K562 (cell line): ENCODE measurements at regions not wholly inside any gene's neighbourhood (a gene's known extent, or its start where the extent isn't known, plus 50 kb on each side); places are given as distances from the start of the nearest gene placed in this dataset.

ENCODE experiments used
- ATAC-seq: fragments of 200-7000 bp; cut with Tn5 transposase; 3 replicates; pipeline ENCODE4 v1.9.1; 2020; ENCODE audit warnings: moderate library complexity
- BruUV-seq: library from RNA; stranded (reverse); fragments of 400-500 nt; replicated peaks from 2 replicates; lab custom pipeline; 2021; lab: Mats Ljungman, UMichigan
- CTCF ChIA-PET: fragments of 300-600 bp; formaldehyde crosslinking; extraction: SDS; loops from one replicate; lab custom pipeline; 2021; ENCODE audit warnings: low intra/inter-chr PET ratio; lab: Yijun Ruan, JAX
- POLR2A ChIA-PET: fragments of 300-600, 350-650 bp; sonication (Branson Sonifier 250); formaldehyde crosslinking; extraction: SDS; loops from one replicate; lab custom pipeline; 2021; ENCODE audit warnings: antibody characterized with exemption, inconsistent platforms; lab: Yijun Ruan, JAX
- DNase-seq, 4 experiments: peaks; one replicate each; pipeline versions ENCODE4 v3.0.0 to v3.0.0-alpha.2; 2011 to 2018; ENCODE audit warnings: low spot score in 3 of 4, mixed read lengths in 3 of 4; ENCODE audit errors: extremely low read depth in 1 of 4
- FAIRE-seq: peaks from 2 replicates; lab custom pipeline; 2011; peaks lifted over from hg19 to GRCh38; lab: Jason Lieb, UNC
- H2AFZ ChIP-seq: 2 replicates; pipeline ENCODE4 v1.6.0; 2011; ENCODE audit warnings: low read depth, low read length, control low read depth, inconsistent platforms
- H3K27ac ChIP-seq: fragments of 200-600 bp; 3 replicates; pipeline ENCODE4 v1.8.0; 2011; ENCODE audit warnings: low read depth, mild to moderate bottlenecking, control low read depth, inconsistent platforms, low read length, moderate library complexity, mixed read lengths; ENCODE audit errors: extremely low read depth
- H3K27me3 ChIP-seq, 2 experiments: fragments of 300-600 bp in 1 of 2; 2 replicates in 1 of 2; 3 replicates in 1 of 2; pipeline versions ENCODE4 v1.6.0 to v1.8.0; 2011; ENCODE audit warnings: inconsistent platforms in 2 of 2, low read length in 2 of 2, mild to moderate bottlenecking in 1 of 2, mixed read lengths in 1 of 2, moderate library complexity in 1 of 2; ENCODE audit not compliant: control insufficient read depth in 2 of 2, insufficient read depth in 2 of 2
- H3K36me3 ChIP-seq: fragments of 300-600 bp; 3 replicates; pipeline ENCODE4 v1.8.0; 2011; ENCODE audit warnings: mild to moderate bottlenecking, low read length, inconsistent platforms; ENCODE audit not compliant: control insufficient read depth, insufficient read depth
- H3K4me1 ChIP-seq, 2 experiments: fragments of 200-600 bp in 1 of 2; replicated peaks in 1 of 2; 2 replicates in 1 of 2; 3 replicates in 1 of 2; pipeline versions ENCODE4 v1.5.1 to v1.8.0; 2011; ENCODE audit warnings: inconsistent platforms in 2 of 2, low read length in 2 of 2, mild to moderate bottlenecking in 1 of 2, mixed read lengths in 1 of 2, moderate library complexity in 1 of 2; ENCODE audit not compliant: control insufficient read depth in 2 of 2, insufficient read depth in 2 of 2
- H3K4me2 ChIP-seq: 2 replicates; pipeline ENCODE4 v1.6.1; 2011; ENCODE audit warnings: low read length, control low read depth, inconsistent platforms, mixed read lengths; ENCODE audit not compliant: insufficient read depth
- H3K4me3 ChIP-seq: fragments of 200-600 bp; sonication (generic), shearing (Covaris generic); 2 replicates; pipeline ENCODE4 v1.5.1; 2016; ENCODE audit warnings: control low read depth, inconsistent platforms
- H3K79me2 ChIP-seq: fragments of 200-600 bp; 3 replicates; pipeline ENCODE4 v1.8.0; 2011; ENCODE audit warnings: low read length, inconsistent platforms; ENCODE audit not compliant: control insufficient read depth, insufficient read depth
- H3K9ac ChIP-seq, 2 experiments: 2 replicates each; pipeline versions ENCODE4 v1.6.0 to v1.6.1; 2011; ENCODE audit warnings: low read depth in 2 of 2, low read length in 2 of 2, control low read depth in 1 of 2, inconsistent platforms in 1 of 2, mild to moderate bottlenecking in 1 of 2, mixed read lengths in 1 of 2; ENCODE audit not compliant: insufficient read depth in 1 of 2
- H3K9me1 ChIP-seq: one replicate; pipeline ENCODE4 v1.6.0; 2011; ENCODE audit warnings: inconsistent platforms, mild to moderate bottlenecking, low read length, moderate library complexity; ENCODE audit not compliant: control insufficient read depth, insufficient read depth
- H3K9me3 ChIP-seq: replicated peaks from 2 replicates; pipeline ENCODE4 v1.5.1; 2011; ENCODE audit warnings: low read depth, low read length, inconsistent platforms; ENCODE audit not compliant: control insufficient read depth, insufficient read depth
- H4K20me1 ChIP-seq: replicated peaks from 2 replicates; pipeline ENCODE4 v1.6.1; 2011; ENCODE audit warnings: low read length, inconsistent platforms, mixed read lengths; ENCODE audit not compliant: control insufficient read depth, insufficient read depth
- CSDE1 ChIP-seq, 2 experiments: fragments of 450-650 bp; IDR thresholded peaks; 2 replicates each; pipeline ENCODE4 v1.6.1; 2016; ENCODE audit warnings: mild to moderate bottlenecking in 1 of 2
- CXXC5 ChIP-seq: fragments of 250-450 bp; sonication (Bioruptor Pico); IDR thresholded peaks from 2 replicates; pipeline ENCODE4 v1.8.0; 2022; ENCODE audit warnings: inconsistent platforms, mild to moderate bottlenecking, moderate library complexity
- JUN ChIP-seq, 2 experiments: sonication (generic) in 1 of 2; formaldehyde crosslinking in 1 of 2; IDR thresholded peaks; 2 replicates each; pipeline versions ENCODE4 v1.6.1 to v1.8.0; 2012 to 2022; ENCODE audit warnings: borderline replicate concordance in 2 of 2, mild to moderate bottlenecking in 2 of 2, improper control_type of control experiment in 1 of 2, low read depth in 1 of 2, low read length in 1 of 2, missing genetic modification reagents in 1 of 2
- MTF1 ChIP-seq: fragments of 250-450 bp; sonication (Bioruptor Pico); IDR thresholded peaks from 2 replicates; pipeline ENCODE4 v1.9.0; 2021; ENCODE audit warnings: moderate library complexity, mild to moderate bottlenecking, inconsistent platforms, borderline replicate concordance
- ZC3H4 ChIP-seq: sonication (generic); formaldehyde crosslinking; IDR thresholded peaks from 2 replicates; pipeline ENCODE4 v1.9.0; 2021; ENCODE audit warnings: missing genetic modification reagents, borderline replicate concordance
- ZNF197 ChIP-seq: fragments of 200-800 bp; sonication (Bioruptor generic); IDR thresholded peaks from 2 replicates; pipeline ENCODE4 v1.6.1; 2016; ENCODE audit warnings: low read depth, missing genetic modification characterization, missing compliant biosample characterization
- WGBS: fragments of 100-300 bp; shearing (Covaris generic); methylation state at CpG from one replicate; pipeline ENCODE4 v1.1.6; 2016; ENCODE audit warnings: low coverage, mixed read lengths; ENCODE audit not compliant: insufficient coverage; ENCODE audit errors: missing lambda C conversion rate; 5-methylcytosine and 5-hydroxymethylcytosine counted together
- in situ Hi-C: fragments of 300-500 bp; cut with MboI; formaldehyde crosslinking; loops from 4 replicates; pipeline ENCODE4 v1.15.0; 2018; ENCODE audit warnings: inconsistent platforms, mixed read lengths
- intact Hi-C: fragments of 100-400 bp; cut with micrococcal nuclease; formaldehyde crosslinking; loops from 2 replicates; pipeline ENCODE4 v1.14.2; 2022
- TF ChIP-seq, protein P1 (sequence below): sonication (generic); formaldehyde crosslinking; IDR thresholded peaks from 2 replicates; pipeline ENCODE4 v1.5.0; 2020; ENCODE audit warnings: missing genetic modification reagents
- TF ChIP-seq, protein P2 (sequence below), 2 experiments: fragments of 450-650 bp in 1 of 2; sonication (generic) in 1 of 2; formaldehyde crosslinking in 1 of 2; IDR thresholded peaks in 1 of 2; conservative IDR thresholded peaks in 1 of 2; 2 replicates each; pipeline versions ENCODE4 v1.6.1 to v1.8.1; 2016 to 2023; ENCODE audit warnings: mild to moderate bottlenecking in 2 of 2, moderate library complexity in 2 of 2, inconsistent platforms in 1 of 2, missing genetic modification reagents in 1 of 2

DNA sequence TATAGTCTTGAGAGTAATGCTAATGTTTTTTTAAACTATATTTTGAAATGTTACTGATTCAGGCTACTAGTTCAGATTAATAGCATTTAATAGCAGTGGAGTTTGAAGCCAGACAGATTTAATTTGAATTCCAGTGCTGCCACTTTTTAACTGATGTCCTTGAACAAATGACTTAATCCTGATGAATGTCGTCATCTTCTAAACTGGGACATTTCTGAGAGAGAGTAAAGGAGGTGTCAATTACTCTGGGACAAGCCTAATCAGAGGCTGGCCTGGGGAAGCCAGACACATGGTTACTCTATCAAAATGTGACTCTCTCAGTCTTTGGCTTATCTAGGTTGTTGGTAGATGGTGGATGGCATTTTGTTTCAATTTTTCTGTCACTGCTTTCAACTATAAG lies 246.7 kb downstream of the HS3ST3A1 start:
- 13% methylated on average over 1 of the region's 1 CpG for WGBS
- no peak overlapping the region for H3K4me2 ChIP-seq
- ChIA-PET POLR2A (no interaction called here), CTCF (no interaction called here)
- no peak overlapping the region for H2AFZ ChIP-seq
- H3K27me3 ChIP-seq, result peaks cover 0 to 8% of the 10 kb centered on the region in 2 experiments; a peak in 1 of 5 replicates
- H3K9me3 ChIP-seq, result no peaks in the 10 kb centered on the region
- no peaks in the 10 kb centered on the region for H4K20me1 ChIP-seq
- no peak for TF ChIP-seq CXXC5 (CRISPR knock-in tag)
- TF ChIP-seq JUN (IDR thresholded peaks at IDR 0.05; ENCODE audit: borderline replicate concordance, low read depth, low read length), result peak; percentile 19; the same call in 1 of the 2 replicates
- TF ChIP-seq JUN (CRISPR knock-in tag; IDR thresholded peaks at IDR 0.05; ENCODE audit: borderline replicate concordance), result no peak
- TF ChIP-seq, protein P1, sequence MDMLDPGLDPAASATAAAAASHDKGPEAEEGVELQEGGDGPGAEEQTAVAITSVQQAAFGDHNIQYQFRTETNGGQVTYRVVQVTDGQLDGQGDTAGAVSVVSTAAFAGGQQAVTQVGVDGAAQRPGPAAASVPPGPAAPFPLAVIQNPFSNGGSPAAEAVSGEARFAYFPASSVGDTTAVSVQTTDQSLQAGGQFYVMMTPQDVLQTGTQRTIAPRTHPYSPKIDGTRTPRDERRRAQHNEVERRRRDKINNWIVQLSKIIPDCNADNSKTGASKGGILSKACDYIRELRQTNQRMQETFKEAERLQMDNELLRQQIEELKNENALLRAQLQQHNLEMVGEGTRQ (CRISPR knock-in tag), result no peak
- TF ChIP-seq, protein P2, sequence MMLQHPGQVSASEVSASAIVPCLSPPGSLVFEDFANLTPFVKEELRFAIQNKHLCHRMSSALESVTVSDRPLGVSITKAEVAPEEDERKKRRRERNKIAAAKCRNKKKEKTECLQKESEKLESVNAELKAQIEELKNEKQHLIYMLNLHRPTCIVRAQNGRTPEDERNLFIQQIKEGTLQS (IDR thresholded peaks at IDR 0.05), result peak; percentile 38; the same call in 1 of the 2 replicates
- TF ChIP-seq, protein P2 (CRISPR knock-in tag; conservative IDR thresholded peaks at IDR 0.05), result no peak
- no peak for TF ChIP-seq MTF1 (CRISPR knock-in tag)
- no peak for TF ChIP-seq CSDE1 (IDR thresholded peaks at IDR 0.05)
- no peak for TF ChIP-seq ZC3H4
- no peak for TF ChIP-seq ZNF197 (CRISPR knock-in tag)
- no peaks in the 10 kb centered on the region for H3K36me3 ChIP-seq
- no peaks in the 10 kb centered on the region; a peak in 1 of 5 replicates for H3K4me1 ChIP-seq
- H3K9ac ChIP-seq, result no peak overlapping the region
- no peak overlapping the region for H3K27ac ChIP-seq
- no peaks in the 10 kb centered on the region for H3K79me2 ChIP-seq
- in situ Hi-C loops (no loop called here), intact Hi-C loops (no loop called here)
- DNase-seq (no peak), ATAC-seq (no peak), FAIRE-seq (no peak)
- no peaks in the 10 kb centered on the region for H3K9me1 ChIP-seq
- H3K4me3 ChIP-seq, result no peak overlapping the region
- no TSS peak for BruUV-seq
